Heart left ventricle (tissue), 13 donors: ENCODE measurements at regions not wholly inside any gene's neighbourhood (a gene's known extent, or its start where the extent isn't known, plus 50 kb on each side); places are given as distances from the start of the nearest gene placed in this dataset.
"Not testable (repeated sequence)": the region's sequence is repeated elsewhere in the genome, so short reads cannot be mapped to it uniquely, and the experiment has no call there.

Experiments
- POLR2A ChIP-seq, 2 donors: fragments of 450-650 bp; IDR thresholded peaks; one replicate each; pipeline ENCODE4 v1.6.1; 2017; ENCODE audit warnings: antibody characterized with exemption in 2 of 2, mild to moderate bottlenecking in 2 of 2, moderate library complexity in 2 of 2
- TF ChIP-seq, protein P1 (sequence below), 12 donors: fragments of 200-600 bp; sonication (generic) in 4 of 12; IDR thresholded peaks; one replicate each; pipeline versions ENCODE4 v1.5.0 to v1.8.0; 2018 to 2022; ENCODE audit warnings: antibody characterized with exemption in 12 of 12, mild to moderate bottlenecking in 5 of 12
- donor health status: ischemic (EF 13 %, LVEDD 7.1; RV severe dilation, severe dysfunction).
- donor health status: DM: no; HTN: yes; CAD: no.
- donor health status: DM: no; HTN: no; CAD: no.
- donor health status: ischemic (EF 25% LVEDD 6.9; RV normal size, moderate dysfunction).
- donor health status: ischemic (EF 25% LVEDD 5.7; RV mildly dilated, moderate dysfunction).
- donor health status: ischemic (EF 35%, LVEDD 5.7; RV mildly dilated, moderate dysfunction).
- donor health status: nonischemic (EF 11% LVEDD 7.7; RV severe dilation, severe dysfunction).
- donor health status: DM: yes; HTN: yes; CAD: no.
- donor health status: PGD.
- donor health status: ischemic (EF 29% LVEDD 5.4; RV normal size, mild dysfunction).
- donor health status: nonischemic (EF 23%, LVEDD 6.1; RV moderate dilation, normal function).

DNA sequence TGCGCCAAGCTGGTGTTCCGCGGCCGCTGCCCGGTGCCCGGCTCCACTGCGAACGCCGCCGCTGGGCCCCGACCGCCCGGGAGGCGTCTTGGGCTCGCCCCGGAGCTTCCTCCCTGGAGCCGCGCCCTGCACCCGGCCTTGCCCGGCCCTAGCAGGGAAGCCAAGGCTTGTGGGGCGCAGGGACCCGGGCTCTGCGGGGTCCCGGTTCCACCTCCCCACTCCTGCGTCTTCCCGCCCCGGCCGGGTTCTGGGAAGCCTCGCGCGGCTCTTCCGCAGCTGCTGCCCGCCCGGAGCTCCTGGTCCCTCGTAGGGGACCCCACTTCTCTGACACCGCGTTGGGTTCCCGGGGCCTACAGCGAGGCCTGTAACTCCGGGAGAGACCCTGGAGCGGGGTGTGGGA is 149.8 kb downstream of the OR4F15 start:
- not testable (repeated sequence) for TF ChIP-seq POLR2A (IDR thresholded peaks at IDR 0.05)
- TF ChIP-seq, protein P1, sequence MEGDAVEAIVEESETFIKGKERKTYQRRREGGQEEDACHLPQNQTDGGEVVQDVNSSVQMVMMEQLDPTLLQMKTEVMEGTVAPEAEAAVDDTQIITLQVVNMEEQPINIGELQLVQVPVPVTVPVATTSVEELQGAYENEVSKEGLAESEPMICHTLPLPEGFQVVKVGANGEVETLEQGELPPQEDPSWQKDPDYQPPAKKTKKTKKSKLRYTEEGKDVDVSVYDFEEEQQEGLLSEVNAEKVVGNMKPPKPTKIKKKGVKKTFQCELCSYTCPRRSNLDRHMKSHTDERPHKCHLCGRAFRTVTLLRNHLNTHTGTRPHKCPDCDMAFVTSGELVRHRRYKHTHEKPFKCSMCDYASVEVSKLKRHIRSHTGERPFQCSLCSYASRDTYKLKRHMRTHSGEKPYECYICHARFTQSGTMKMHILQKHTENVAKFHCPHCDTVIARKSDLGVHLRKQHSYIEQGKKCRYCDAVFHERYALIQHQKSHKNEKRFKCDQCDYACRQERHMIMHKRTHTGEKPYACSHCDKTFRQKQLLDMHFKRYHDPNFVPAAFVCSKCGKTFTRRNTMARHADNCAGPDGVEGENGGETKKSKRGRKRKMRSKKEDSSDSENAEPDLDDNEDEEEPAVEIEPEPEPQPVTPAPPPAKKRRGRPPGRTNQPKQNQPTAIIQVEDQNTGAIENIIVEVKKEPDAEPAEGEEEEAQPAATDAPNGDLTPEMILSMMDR (IDR thresholded peaks at IDR 0.05), result not testable (repeated sequence)
